ENCODE measurements at regions not wholly inside any gene's neighbourhood (a gene's known extent, or its start where the extent isn't known, plus 50 kb on each side); places are given as distances from the start of the nearest gene placed in this dataset.

DNA sequence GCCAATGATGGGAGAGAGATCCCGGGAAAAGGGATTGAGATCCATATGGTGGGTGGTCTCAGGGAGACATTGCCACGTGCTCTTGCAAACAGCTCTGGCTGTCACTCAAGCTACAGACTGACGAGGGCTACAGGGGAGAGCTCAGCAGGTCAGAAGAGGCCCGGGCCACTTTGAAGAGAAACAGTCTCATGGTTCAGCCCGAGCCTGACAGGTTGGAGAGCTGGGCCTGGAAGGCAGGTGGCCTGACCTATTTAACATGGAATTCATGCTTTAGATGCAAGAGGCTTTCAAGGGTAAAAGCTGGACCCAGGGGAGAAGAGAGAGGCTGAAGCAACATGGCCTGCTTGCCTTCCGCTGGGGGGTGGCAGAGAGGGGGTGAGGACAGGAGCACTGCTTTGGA lies 81.0 kb upstream of the BRD7 start:
- no peak for TF ChIP-seq EZH2 (IDR thresholded peaks at IDR 0.05; ENCODE audit: borderline replicate concordance, low read depth, low read length, poor library complexity, severe bottlenecking)
- TF ChIP-seq, protein P1, sequence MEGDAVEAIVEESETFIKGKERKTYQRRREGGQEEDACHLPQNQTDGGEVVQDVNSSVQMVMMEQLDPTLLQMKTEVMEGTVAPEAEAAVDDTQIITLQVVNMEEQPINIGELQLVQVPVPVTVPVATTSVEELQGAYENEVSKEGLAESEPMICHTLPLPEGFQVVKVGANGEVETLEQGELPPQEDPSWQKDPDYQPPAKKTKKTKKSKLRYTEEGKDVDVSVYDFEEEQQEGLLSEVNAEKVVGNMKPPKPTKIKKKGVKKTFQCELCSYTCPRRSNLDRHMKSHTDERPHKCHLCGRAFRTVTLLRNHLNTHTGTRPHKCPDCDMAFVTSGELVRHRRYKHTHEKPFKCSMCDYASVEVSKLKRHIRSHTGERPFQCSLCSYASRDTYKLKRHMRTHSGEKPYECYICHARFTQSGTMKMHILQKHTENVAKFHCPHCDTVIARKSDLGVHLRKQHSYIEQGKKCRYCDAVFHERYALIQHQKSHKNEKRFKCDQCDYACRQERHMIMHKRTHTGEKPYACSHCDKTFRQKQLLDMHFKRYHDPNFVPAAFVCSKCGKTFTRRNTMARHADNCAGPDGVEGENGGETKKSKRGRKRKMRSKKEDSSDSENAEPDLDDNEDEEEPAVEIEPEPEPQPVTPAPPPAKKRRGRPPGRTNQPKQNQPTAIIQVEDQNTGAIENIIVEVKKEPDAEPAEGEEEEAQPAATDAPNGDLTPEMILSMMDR (conservative IDR thresholded peaks at IDR 0.05; ENCODE audit: low read depth, low read length) = no peak
